B cell (primary cell): ENCODE measurements at regions not wholly inside any gene's neighbourhood (a gene's known extent, or its start where the extent isn't known, plus 50 kb on each side); places are given as distances from the start of the nearest gene placed in this dataset.

Experiments used
- ATAC-seq: fragments of 200-7000 bp; cut with Tn5 transposase; one replicate; pipeline ENCODE4 v1.10.0; 2021; ENCODE audit warnings: low read depth, mild to moderate bottlenecking, moderate number of reproducible peaks, moderate library complexity
- CTCF ChIA-PET: fragments of 350-600 bp; sonication (Branson Sonifier 250); formaldehyde crosslinking; loops from one replicate; lab custom pipeline; 2021; ENCODE audit warnings: antibody characterized with exemption, inconsistent platforms; lab: Charles Lee
- POLR2A ChIA-PET: fragments of 350-600 bp; sonication (Branson Sonifier 250); formaldehyde crosslinking; loops from one replicate; lab custom pipeline; 2021; ENCODE audit warnings: antibody characterized with exemption; lab: Charles Lee
- DNase-seq: peaks from one replicate; pipeline ENCODE4 v3.0.0; 2013
- H2AFZ ChIP-seq: 2 replicates; pipeline ENCODE4 v1.6.1; 2012; ENCODE audit warnings: mild to moderate bottlenecking, low read depth, low read length; ENCODE audit not compliant: insufficient read depth, poor library complexity, severe bottlenecking
- H3K27ac ChIP-seq, 2 donors: 1 replicate in 1 of 2; 2 replicates in 1 of 2; pipeline ENCODE4 v1.5.1; 2012 to 2013; ENCODE audit warnings: low read length in 2 of 2, mild to moderate bottlenecking in 2 of 2, moderate library complexity in 1 of 2
- H3K27me3 ChIP-seq, 4 experiments: fragments of 200-600 bp in 1 of 4; sonication (generic) in 1 of 4; replicated peaks in 1 of 4; 1 replicate in 2 of 4; 2 replicates in 2 of 4; pipeline versions ENCODE4 v1.6.1 to v1.7.0; 2013 to 2016; ENCODE audit warnings: low read length in 3 of 4, mild to moderate bottlenecking in 2 of 4, mixed read lengths in 1 of 4, moderate library complexity in 1 of 4; ENCODE audit not compliant: insufficient read depth in 4 of 4, control insufficient read depth in 3 of 4; ENCODE audit errors: control extremely low read depth in 1 of 4
- H3K36me3 ChIP-seq, 2 experiments: replicated peaks in 1 of 2; 1 replicate in 1 of 2; 2 replicates in 1 of 2; pipeline versions ENCODE4 v1.6.1 to v1.7.1; 2013; ENCODE audit warnings: low read length in 1 of 2; ENCODE audit not compliant: insufficient read depth in 2 of 2, control insufficient read depth in 1 of 2; ENCODE audit errors: control extremely low read depth in 1 of 2, extremely low read depth in 1 of 2
- H3K4me1 ChIP-seq, 2 donors: fragments of 200-600 bp in 1 of 2; sonication (generic) in 1 of 2; 1 replicate in 1 of 2; 2 replicates in 1 of 2; pipeline versions ENCODE4 v1.5.1 to v1.6.1; 2013 to 2017; ENCODE audit warnings: low read length in 2 of 2; ENCODE audit not compliant: control insufficient read depth in 2 of 2, insufficient read depth in 2 of 2
- H3K4me2 ChIP-seq: replicated peaks from 2 replicates; pipeline ENCODE3; 2012; ENCODE audit warnings: mild to moderate bottlenecking, low read depth, low read length; ENCODE audit not compliant: poor library complexity, severe bottlenecking
- H3K4me3 ChIP-seq, 5 experiments: fragments of 200-600 bp in 1 of 5; sonication (generic) in 1 of 5; 1 replicate in 3 of 5; 2 replicates in 2 of 5; pipeline versions ENCODE4 v1.5.1 to v1.7.0; 2011 to 2016; ENCODE audit warnings: low read length in 4 of 5, mild to moderate bottlenecking in 4 of 5, low read depth in 2 of 5, control low read depth in 1 of 5, moderate library complexity in 1 of 5; ENCODE audit not compliant: insufficient read depth in 1 of 5; ENCODE audit errors: control extremely low read depth in 1 of 5, extremely low read depth in 1 of 5
- H3K79me2 ChIP-seq: fragments of 200-600 bp; sonication (generic); one replicate; pipeline ENCODE4 v1.6.0; 2016; ENCODE audit warnings: low read length; ENCODE audit not compliant: control insufficient read depth, insufficient read depth
- H3K9ac ChIP-seq: fragments of 200-600 bp; sonication (generic); 2 replicates; pipeline ENCODE4 v1.6.1; 2017; ENCODE audit warnings: mild to moderate bottlenecking, low read length, moderate library complexity
- H3K9me3 ChIP-seq, 3 donors: one replicate each; pipeline versions ENCODE4 v1.6.1 to v1.7.1; 2013; ENCODE audit warnings: low read length in 2 of 3; ENCODE audit not compliant: control insufficient read depth in 2 of 3, insufficient read depth in 1 of 3; ENCODE audit errors: control extremely low read depth in 1 of 3
- H4K20me1 ChIP-seq: 2 replicates; pipeline ENCODE4 v1.6.0; 2012; ENCODE audit warnings: mild to moderate bottlenecking, low read length; ENCODE audit not compliant: insufficient read depth, control insufficient read depth, poor library complexity, severe bottlenecking
- H3K27ac Mint-ChIP-seq: one replicate; pipeline ENCODE4 v1.8.0; 2021; ENCODE audit warnings: mixed read lengths
- H3K27me3 Mint-ChIP-seq: one replicate; pipeline ENCODE4 v1.8.0; 2021; ENCODE audit warnings: mixed read lengths
- H3K4me1 Mint-ChIP-seq: one replicate; pipeline ENCODE4 v1.8.0; 2021; ENCODE audit warnings: mixed read lengths
- H3K4me3 Mint-ChIP-seq: one replicate; pipeline ENCODE4 v1.8.0; 2021; ENCODE audit warnings: mixed read lengths
- H3K9me3 Mint-ChIP-seq: one replicate; pipeline ENCODE4 v1.8.0; 2022; ENCODE audit warnings: mixed read lengths; ENCODE audit not compliant: insufficient read depth
- CTCF ChIP-seq: fragments of 200-600 bp; IDR thresholded peaks from one replicate; pipeline ENCODE4 v1.8.0; 2022; ENCODE audit warnings: antibody characterized with exemption, mild to moderate bottlenecking
- EZH2 ChIP-seq: IDR thresholded peaks from 2 replicates; pipeline ENCODE4 v1.6.1; 2012; ENCODE audit warnings: borderline replicate concordance, low read depth, mild to moderate bottlenecking, moderate library complexity, low read length; ENCODE audit not compliant: insufficient read depth, poor library complexity, severe bottlenecking
- WGBS: methylation state at CpG from one replicate; pipeline ENCODE4 v1.1.5; 2013; ENCODE audit warnings: missing lambda C conversion rate; ENCODE audit not compliant: insufficient coverage; 5-methylcytosine and 5-hydroxymethylcytosine counted together
- intact Hi-C: fragments of 100-400 bp; cut with micrococcal nuclease; formaldehyde crosslinking; loops from one replicate; pipeline ENCODE4 v1.10.0; 2022

GRCh38 chr6:49121970-49122369 lies 341.1 kb downstream of the MMUT start:
- CTCF ChIA-PET, result no interaction called here
- no peak overlapping the region for H3K4me3 ChIP-seq

GRCh38 chr6:49118478-49118877 lies 344.6 kb downstream of the MMUT start:
- Histone ChIP-seq H3K9me3 (peaks cover 0 to 3% (median 0%) of the 10 kb centered on the region in 3 donors), H3K4me3 (no peak overlapping the region), H3K9ac (no peak overlapping the region), H3K4me2 (no peak overlapping the region), H3K36me3 (no peaks in the 10 kb centered on the region), H3K4me1 (no peaks in the 10 kb centered on the region), H4K20me1 (no peaks in the 10 kb centered on the region), H3K27me3 (no peaks in the 10 kb centered on the region), H3K79me2 (no peaks in the 10 kb centered on the region), H3K27ac (no peak overlapping the region), H2AFZ (no peak overlapping the region)
- ChIA-PET POLR2A (no interaction called here), CTCF (no interaction called here)
- Mint-ChIP-seq H3K27ac (no peak overlapping the region), H3K27me3 (no peaks in the 10 kb centered on the region), H3K4me3 (no peak overlapping the region), H3K9me3 (peaks cover 5% of the 10 kb centered on the region), H3K4me1 (no peaks in the 10 kb centered on the region)
- TF ChIP-seq CTCF (no peak), EZH2 (no peak)
- ATAC-seq (no peak), DNase-seq (no peak)
- intact Hi-C loops, result no loop called here

More at GRCh38 chr6:49121970-49122369, 341.1 kb downstream of the MMUT start:
- H3K79me2 ChIP-seq, result no peaks in the 10 kb centered on the region
- H3K9me3 Mint-ChIP-seq, result peaks cover 4% of the 10 kb centered on the region
- peaks cover 0 to 3% (median 0%) of the 10 kb centered on the region in 3 donors for H3K9me3 ChIP-seq
- H3K4me2 ChIP-seq, result no peak overlapping the region
- no peaks in the 10 kb centered on the region for H3K4me1 ChIP-seq
- H3K27ac Mint-ChIP-seq, result no peak overlapping the region
- H3K36me3 ChIP-seq, result no peaks in the 10 kb centered on the region
- intact Hi-C loops, result no loop called here
- H2AFZ ChIP-seq, result no peak overlapping the region
- no peak overlapping the region for H3K27ac ChIP-seq
- TF ChIP-seq EZH2 (no peak), CTCF (no peak)
- H3K9ac ChIP-seq, result no peak overlapping the region
- DNase-seq, result no peak
- no peak for ATAC-seq
- no CpG with 5 or more reads among the region's 3 CpGs for WGBS
- no peaks in the 10 kb centered on the region for H3K4me1 Mint-ChIP-seq
- no peak overlapping the region for H3K4me3 Mint-ChIP-seq
- H3K27me3 ChIP-seq, result no peaks in the 10 kb centered on the region
- POLR2A ChIA-PET, result no interaction called here
- no peaks in the 10 kb centered on the region for H3K27me3 Mint-ChIP-seq
- no peaks in the 10 kb centered on the region for H4K20me1 ChIP-seq
